ENCODE measurements at regions not wholly inside any gene's neighbourhood (a gene's known extent, or its start where the extent isn't known, plus 50 kb on each side); places are given as distances from the start of the nearest gene placed in this dataset.

- Histone ChIP-seq H3T11ph (ENCODE audit: low read length) (no peak overlapping the region), H4K8ac (replicated peaks; ENCODE audit: insufficient read length, low read depth, low read length) (no peak overlapping the region), H2AK5ac (ENCODE audit: insufficient read length, low read length) (no peak overlapping the region), H2BK15ac (ENCODE audit: low read depth, low read length) (no peak overlapping the region), H3K79me2 (ENCODE audit: insufficient read depth, low read length) (no peaks in the 10 kb centered on the region), H3K27me3 (ENCODE audit: insufficient read depth, low read length) (no peaks in the 10 kb centered on the region; the same call in 1 of the 2 replicates), H2BK20ac (ENCODE audit: low read depth, low read length, poor library complexity, severe bottlenecking) (no peak overlapping the region), H3K56ac (ENCODE audit: insufficient read length, low read depth, low read length) (no peak overlapping the region), H2BK120ac (ENCODE audit: low read depth, low read length, poor library complexity, severe bottlenecking) (no peak overlapping the region), H3K79me1 (ENCODE audit: insufficient read depth, low read depth, low read length, poor library complexity, severe bottlenecking) (no peaks in the 10 kb centered on the region), H2BK12ac (ENCODE audit: insufficient read length, low read depth, low read length) (no peak overlapping the region), H4K20me1 (ENCODE audit: control insufficient read depth, insufficient read depth, insufficient read length) (no peaks in the 10 kb centered on the region), H2BK5ac (ENCODE audit: insufficient read length, low read length) (no peak overlapping the region), H4K5ac (ENCODE audit: insufficient read length, low read depth, low read length) (no peak overlapping the region), H3K23me2 (ENCODE audit: insufficient read length, low read depth, low read length, poor library complexity, severe bottlenecking) (no peaks in the 10 kb centered on the region), H3K18ac (ENCODE audit: insufficient read length, low read depth, low read length) (no peak overlapping the region), H2AFZ (ENCODE audit: low read length) (no peak overlapping the region), H3K23ac (ENCODE audit: insufficient read length, low read depth, low read length) (no peak overlapping the region), H3K27ac (ENCODE audit: insufficient read length, low read depth, low read length) (no peak overlapping the region), H3K4me2 (ENCODE audit: insufficient read depth, insufficient read length, low read length) (no peak overlapping the region), H3K14ac (ENCODE audit: insufficient read depth, low read length) (no peak overlapping the region), H4K91ac (ENCODE audit: insufficient read length, low read depth, low read length) (no peak overlapping the region), H3K4ac (ENCODE audit: low read depth, low read length) (no peak overlapping the region), H3K9me3 (ENCODE audit: control insufficient read depth, low read depth, low read length) (no peaks in the 10 kb centered on the region), H3K4me1 (ENCODE audit: insufficient read depth, low read length) (no peaks in the 10 kb centered on the region), H3K9ac (ENCODE audit: extremely low read depth, insufficient read length, low read length) (no peak overlapping the region)
- no peaks in the 10 kb centered on the region; a peak in 1 of 5 replicates for H3K9me3 Mint-ChIP-seq
- H3K27me3 Mint-ChIP-seq (ENCODE audit: low read depth), result peaks cover 82% of the 10 kb centered on the region
- H3K4me3 Mint-ChIP-seq, result no peak overlapping the region
- TF ChIP-seq CTCF (conservative IDR thresholded peaks at IDR 0.05), result no peak
- H3K36me3 Mint-ChIP-seq (ENCODE audit: insufficient read depth in 1 of 3, low read depth in 3 of 3), result no peaks in the 10 kb centered on the region; a peak in 1 of 7 replicates
- no peak overlapping the region for H3K27ac Mint-ChIP-seq
- H3K4me1 Mint-ChIP-seq, result no peaks in the 10 kb centered on the region
- WGBS (ENCODE audit: extremely low coverage, insufficient read length, low lambda C conversion rate), result no CpG with 5 or more reads among the region's 2 CpGs
- no peak for DNase-seq
Observed at GRCh38 chr9:21729648-21730047, 72.8 kb upstream of the MTAP start.

Measured in H9 (cell line).